H1 (cell line): ENCODE measurements at regions not wholly inside any gene's neighbourhood (a gene's known extent, or its start where the extent isn't known, plus 50 kb on each side); places are given as distances from the start of the nearest gene placed in this dataset.

Source experiments
- CREB1 ChIP-seq: IDR thresholded peaks from 2 replicates; pipeline ENCODE4 v1.6.1; 2012; ENCODE audit warnings: inconsistent platforms
- JUN ChIP-seq: IDR thresholded peaks from 2 replicates; pipeline ENCODE4 v1.6.1; 2011; ENCODE audit warnings: low read depth, mild to moderate bottlenecking, improper control_type of control experiment, low read length
- KDM5A ChIP-seq: fragments of 200-600 bp; IDR thresholded peaks from 2 replicates; pipeline ENCODE4 v1.7.1; 2012; ENCODE audit warnings: mild to moderate bottlenecking, low read length, inconsistent platforms, mixed read lengths
- RAD21 ChIP-seq, 2 experiments: IDR thresholded peaks in 1 of 2; conservative IDR thresholded peaks in 1 of 2; 2 replicates each; pipeline ENCODE4 v1.6.1; 2011; ENCODE audit warnings: low read depth in 2 of 2, low read length in 2 of 2, improper control_type of control experiment in 1 of 2, inconsistent platforms in 1 of 2, mild to moderate bottlenecking in 1 of 2, moderate library complexity in 1 of 2

GRCh38 chr22:49629586-49630447 lies 197.9 kb downstream of the BRD1 start (continued):
- TF ChIP-seq RAD21 (IDR thresholded peaks at IDR 0.05 in 1 of 2, conservative IDR thresholded peaks at IDR 0.05 in 1 of 2; ENCODE audit: low read depth in 2 of 2, low read length in 2 of 2) (no peak), JUN (no peak), CREB1 (no peak), KDM5A (no peak)
